ENCODE measurements at regions not wholly inside any gene's neighbourhood (a gene's known extent, or its start where the extent isn't known, plus 50 kb on each side); places are given as distances from the start of the nearest gene placed in this dataset.

- DNase-seq, result no peak
Observed at GRCh38 chr20:52768694-52769093, 203.5 kb upstream of the TSHZ2 start.

GRCh38 chr20:52766645-52767435, 205.3 kb upstream of the TSHZ2 start:
- DNase-seq, result no peak

GRCh38 chr20:52763321-52763853, 208.8 kb upstream of the TSHZ2 start:
- DNase-seq, result no peak

- DNase-seq, result no peak
Observed at GRCh38 chr20:52761867-52762266, 210.3 kb upstream of the TSHZ2 start.

- no peak for DNase-seq
Observed at GRCh38 chr20:52760791-52761190, 211.4 kb upstream of the TSHZ2 start.

- DNase-seq, result no peak
Observed at GRCh38 chr20:52757411-52757810, 214.7 kb upstream of the TSHZ2 start.

- DNase-seq, result no peak
Observed at GRCh38 chr20:52755744-52756143, 216.4 kb upstream of the TSHZ2 start.

GRCh38 chr20:52754366-52754765, 217.8 kb upstream of the TSHZ2 start:
- no peak for DNase-seq

GRCh38 chr20:52752023-52752422, 220.1 kb upstream of the TSHZ2 start:
- DNase-seq, result no peak

GRCh38 chr20:52751571-52751970, 220.6 kb upstream of the TSHZ2 start:
- no peak for DNase-seq

GRCh38 chr20:52749938-52750337, 222.2 kb upstream of the TSHZ2 start:
- DNase-seq, result no peak

GRCh38 chr20:52748990-52749389, 223.2 kb upstream of the TSHZ2 start:
- DNase-seq, result no peak

GRCh38 chr20:52748285-52748932, 223.7 kb upstream of the TSHZ2 start:
- DNase-seq, result no peak

GRCh38 chr20:52747845-52748284, 224.3 kb upstream of the TSHZ2 start:
- no peak for DNase-seq

- DNase-seq, result no peak
Observed at GRCh38 chr20:52746770-52747169, 225.4 kb upstream of the TSHZ2 start.

- no peak for DNase-seq
Observed at GRCh38 chr20:52746190-52746589, 226.0 kb upstream of the TSHZ2 start.

- DNase-seq, result no peak
Observed at GRCh38 chr20:52744441-52744840, 227.7 kb upstream of the TSHZ2 start.

- no peak for DNase-seq
Observed at GRCh38 chr20:52738081-52738480, 234.1 kb upstream of the TSHZ2 start.

- DNase-seq, result no peak
Observed at GRCh38 chr20:52736507-52736906, 235.7 kb upstream of the TSHZ2 start.

GRCh38 chr20:52731093-52731492, 241.1 kb upstream of the TSHZ2 start:
- no peak for DNase-seq

GRCh38 chr20:52727740-52728456, 244.3 kb upstream of the TSHZ2 start:
- no peak for DNase-seq

GRCh38 chr20:52724541-52724940, 247.6 kb upstream of the TSHZ2 start:
- DNase-seq, result no peak

GRCh38 chr20:52722926-52723688, 249.1 kb upstream of the TSHZ2 start:
- no peak for DNase-seq
